ENCODE measurements at regions not wholly inside any gene's neighbourhood (a gene's known extent, or its start where the extent isn't known, plus 50 kb on each side); places are given as distances from the start of the nearest gene placed in this dataset.

GRCh38 chr3:150084128-150084527, 113.4 kb upstream of the PFN2 start:
- TF ChIP-seq CTCF (IDR thresholded peaks at IDR 0.05) = no peak
- Histone ChIP-seq H3K27ac (peak overlapping the region; percentile 73), H3K9me3 (no peaks in the 10 kb centered on the region), H3K4me1 (peaks cover 11% of the 10 kb centered on the region), H3K36me3 (ENCODE audit: insufficient read depth in 1 of 2, low read depth in 1 of 2) (no peaks in the 10 kb centered on the region), H3K27me3 (ENCODE audit: insufficient read depth in 3 of 3, low read length in 2 of 3) (no peaks in the 10 kb centered on the region), H3K4me3 (peak overlapping the region; percentile 56)
- intact Hi-C loops (cut with DNase I) = no loop called here
- WGBS, 3 donors = 79 to 86% (median 84%) methylated on average over 1 of the region's 1 CpG
- ATAC-seq (no peak), DNase-seq (no peak)

GRCh38 chr3:150083655-150084042, 113.0 kb upstream of the PFN2 start:
- Histone ChIP-seq H3K4me3 (peak overlapping the region; percentile 56), H3K27me3 (ENCODE audit: insufficient read depth in 3 of 3, low read length in 2 of 3) (no peaks in the 10 kb centered on the region), H3K36me3 (ENCODE audit: insufficient read depth in 1 of 2, low read depth in 1 of 2) (no peaks in the 10 kb centered on the region), H3K9me3 (no peaks in the 10 kb centered on the region), H3K27ac (peak overlapping the region; percentile 73), H3K4me1 (peaks cover 15% of the 10 kb centered on the region)
- DNase-seq (no peak), ATAC-seq (peak in 2 of 4 donors; percentile 70 to 85)
- intact Hi-C loops (cut with DNase I) = no loop called here
- no peak for TF ChIP-seq CTCF (IDR thresholded peaks at IDR 0.05)
- 15 to 19% (median 16%) methylated on average over 8 of the region's 8 CpGs for WGBS, 3 donors

- peak overlapping the region; percentile 56 for H3K4me3 ChIP-seq
- intact Hi-C loops (cut with DNase I) = no loop called here
- no peak for TF ChIP-seq CTCF (IDR thresholded peaks at IDR 0.05)
- no peaks in the 10 kb centered on the region for H3K36me3 ChIP-seq (ENCODE audit: insufficient read depth in 1 of 2, low read depth in 1 of 2)
- peaks cover 15% of the 10 kb centered on the region for H3K4me1 ChIP-seq
- H3K27ac ChIP-seq = peak overlapping the region; percentile 73
- 85 to 91% (median 89%) methylated on average over 2 of the region's 2 CpGs for WGBS, 3 donors
- no peak for DNase-seq
- H3K9me3 ChIP-seq = no peaks in the 10 kb centered on the region
- H3K27me3 ChIP-seq (ENCODE audit: insufficient read depth in 3 of 3, low read length in 2 of 3) = no peaks in the 10 kb centered on the region
- ATAC-seq = peak; percentile 49 to 83 (median 66)
Observed at GRCh38 chr3:150082898-150083654, 112.4 kb upstream of the PFN2 start.

DNA sequence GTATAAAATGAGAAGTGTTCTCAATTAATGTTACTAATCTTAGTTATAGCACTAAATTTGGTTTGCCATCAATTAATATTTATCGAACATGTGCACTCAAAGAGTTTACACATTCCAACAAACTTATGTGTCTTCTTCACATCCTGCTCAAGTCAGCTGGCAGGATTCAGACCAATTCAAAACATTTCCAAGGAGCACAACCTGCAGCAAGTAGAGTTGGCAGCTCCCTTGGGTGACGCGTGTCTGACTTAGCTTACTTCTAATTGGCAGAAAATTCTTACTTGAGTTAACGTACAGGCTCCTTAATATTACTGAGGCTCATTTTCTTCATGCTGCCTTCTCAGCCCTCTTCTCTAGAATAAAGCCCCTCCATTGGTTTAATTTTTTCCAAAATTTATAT, 110.4 kb upstream of the PFN2 start:
- WGBS, 3 donors = 78 to 86% (median 80%) methylated on average over 4 of the region's 4 CpGs
- DNase-seq (no peak), ATAC-seq (no peak)
- H3K27me3 ChIP-seq (ENCODE audit: insufficient read depth in 3 of 3, low read length in 2 of 3) = no peaks in the 10 kb centered on the region
- no peak overlapping the region for H3K27ac ChIP-seq
- intact Hi-C loops (cut with DNase I) = no loop called here
- H3K9me3 ChIP-seq = peaks cover 8% of the 10 kb centered on the region
- no peak overlapping the region for H3K4me3 ChIP-seq
- no peak for TF ChIP-seq CTCF (IDR thresholded peaks at IDR 0.05)
- H3K36me3 ChIP-seq (ENCODE audit: insufficient read depth in 1 of 2, low read depth in 1 of 2) = no peaks in the 10 kb centered on the region
- H3K4me1 ChIP-seq = peaks cover 15% of the 10 kb centered on the region

All from psoas muscle (tissue), 7 donors.